CD4-positive, alpha-beta T cell (primary cell): ENCODE measurements at regions not wholly inside any gene's neighbourhood (a gene's known extent, or its start where the extent isn't known, plus 50 kb on each side); places are given as distances from the start of the nearest gene placed in this dataset.

Source experiments
- ATAC-seq: fragments of 200-7000 bp; cut with Tn5 transposase; one replicate; pipeline ENCODE4 v1.10.0; 2022; ENCODE audit warnings: mild to moderate bottlenecking; ENCODE audit not compliant: poor library complexity
- CTCF ChIA-PET: fragments of 350-600 bp; sonication (Branson Sonifier 250); formaldehyde crosslinking; loops from one replicate; lab custom pipeline; 2021; ENCODE audit warnings: antibody characterized with exemption, inconsistent platforms; lab: Charles Lee
- POLR2A ChIA-PET: fragments of 350-600 bp; sonication (Branson Sonifier 250); formaldehyde crosslinking; loops from one replicate; lab custom pipeline; 2021; ENCODE audit warnings: antibody characterized with exemption, inconsistent platforms; lab: Charles Lee
- DNase-seq, 14 experiments: peaks; one replicate each; pipeline ENCODE4 v3.0.0-alpha.2; 2013 to 2020; ENCODE audit warnings: mixed read lengths in 2 of 14
- H3K27ac ChIP-seq, 2 donors: one replicate each; pipeline versions ENCODE4 v1.5.1 to v1.7.0; 2013; ENCODE audit warnings: low read length in 2 of 2, low read depth in 1 of 2, mild to moderate bottlenecking in 1 of 2
- H3K27me3 ChIP-seq, 2 experiments: 1 replicate in 1 of 2; 2 replicates in 1 of 2; pipeline versions ENCODE4 v1.6.1 to v1.7.0; 2013; ENCODE audit warnings: low read length in 2 of 2, control low read depth in 1 of 2, mild to moderate bottlenecking in 1 of 2, moderate library complexity in 1 of 2; ENCODE audit not compliant: insufficient read depth in 2 of 2, control insufficient read depth in 1 of 2
- H3K36me3 ChIP-seq: one replicate; pipeline ENCODE4 v1.6.1; 2013; ENCODE audit warnings: low read length, control low read depth; ENCODE audit not compliant: insufficient read depth
- H3K4me1 ChIP-seq: one replicate; pipeline ENCODE4 v1.6.1; 2013; ENCODE audit warnings: low read length, control low read depth; ENCODE audit not compliant: insufficient read depth
- H3K4me3 ChIP-seq: one replicate; pipeline ENCODE4 v1.5.1; 2013; ENCODE audit warnings: mild to moderate bottlenecking, low read length, moderate library complexity
- H3K9me3 ChIP-seq, 2 experiments: 1 replicate in 1 of 2; 2 replicates in 1 of 2; pipeline versions ENCODE4 v1.6.1 to v1.7.0; 2013; ENCODE audit warnings: low read length in 2 of 2, mild to moderate bottlenecking in 2 of 2, control low read depth in 1 of 2, moderate library complexity in 1 of 2; ENCODE audit not compliant: control insufficient read depth in 1 of 2, insufficient read depth in 1 of 2
- H3K27ac Mint-ChIP-seq: one replicate; pipeline ENCODE4 v1.8.0; 2020; ENCODE audit warnings: mixed read lengths
- H3K27me3 Mint-ChIP-seq: one replicate; pipeline ENCODE4 v1.8.0; 2021; ENCODE audit warnings: mixed read lengths
- H3K36me3 Mint-ChIP-seq: one replicate; pipeline ENCODE4 v1.8.0; 2021; ENCODE audit warnings: low read depth, mixed read lengths
- H3K4me1 Mint-ChIP-seq: one replicate; pipeline ENCODE4 v1.8.0; 2021; ENCODE audit warnings: low read depth, mixed read lengths
- H3K4me3 Mint-ChIP-seq: one replicate; pipeline ENCODE4 v1.8.0; 2020; ENCODE audit warnings: mild to moderate bottlenecking, mixed read lengths
- H3K9me3 Mint-ChIP-seq: one replicate; pipeline ENCODE4 v1.8.0; 2020; ENCODE audit warnings: mixed read lengths
- intact Hi-C, 2 experiments: fragments of 100-400 bp; cut with DNase I in 1 of 2; cut with micrococcal nuclease in 1 of 2; formaldehyde crosslinking; loops; one replicate each; pipeline versions ENCODE4 v1.15.1 to v1.9.0; 2023 to 2025; cut with DNase I, micrococcal nuclease
- TF ChIP-seq, protein P1 (sequence below): fragments of 200-600 bp; IDR thresholded peaks from one replicate; pipeline ENCODE4 v1.8.0; 2022; ENCODE audit warnings: antibody characterized with exemption, mild to moderate bottlenecking

DNA sequence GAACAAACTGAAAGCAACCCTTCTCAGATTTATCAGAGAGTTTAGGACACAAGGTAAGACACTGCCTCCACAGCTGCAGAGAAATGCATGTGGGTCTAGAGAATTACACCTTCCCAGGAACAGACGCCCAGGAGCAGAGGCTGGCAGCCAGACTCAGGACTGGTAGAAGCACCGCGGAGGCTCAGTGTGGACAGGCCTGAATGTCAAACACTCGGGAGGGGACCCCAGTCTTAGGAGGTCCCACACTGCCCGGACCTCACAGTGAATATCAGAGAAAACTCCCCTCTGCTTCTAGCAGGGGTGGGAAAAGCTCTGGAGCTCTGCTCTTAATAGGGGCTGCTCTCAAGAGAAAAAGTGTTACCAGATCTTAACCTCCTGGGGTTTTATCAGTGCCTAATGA is 952.7 kb downstream of the BRD1 start:
- peaks cover 0 to 13% of the 10 kb centered on the region in 2 experiments for H3K9me3 ChIP-seq
- H3K4me3 ChIP-seq = no peak overlapping the region
- no peak overlapping the region for H3K27ac Mint-ChIP-seq
- CTCF ChIA-PET = no interaction called here
- no peak overlapping the region for H3K4me3 Mint-ChIP-seq
- peaks cover 25% of the 10 kb centered on the region for H3K27me3 Mint-ChIP-seq
- no peaks in the 10 kb centered on the region for H3K27me3 ChIP-seq
- DNase-seq = peak in 1 of 14 experiments; percentile 11
- no peaks in the 10 kb centered on the region for H3K36me3 Mint-ChIP-seq
- intact Hi-C loops = no loop called here
- no peaks in the 10 kb centered on the region for H3K36me3 ChIP-seq
- no peak overlapping the region for H3K27ac ChIP-seq
- H3K4me1 ChIP-seq = no peaks in the 10 kb centered on the region
- H3K9me3 Mint-ChIP-seq = peaks cover 2% of the 10 kb centered on the region
- no peaks in the 10 kb centered on the region for H3K4me1 Mint-ChIP-seq
- TF ChIP-seq, protein P1, sequence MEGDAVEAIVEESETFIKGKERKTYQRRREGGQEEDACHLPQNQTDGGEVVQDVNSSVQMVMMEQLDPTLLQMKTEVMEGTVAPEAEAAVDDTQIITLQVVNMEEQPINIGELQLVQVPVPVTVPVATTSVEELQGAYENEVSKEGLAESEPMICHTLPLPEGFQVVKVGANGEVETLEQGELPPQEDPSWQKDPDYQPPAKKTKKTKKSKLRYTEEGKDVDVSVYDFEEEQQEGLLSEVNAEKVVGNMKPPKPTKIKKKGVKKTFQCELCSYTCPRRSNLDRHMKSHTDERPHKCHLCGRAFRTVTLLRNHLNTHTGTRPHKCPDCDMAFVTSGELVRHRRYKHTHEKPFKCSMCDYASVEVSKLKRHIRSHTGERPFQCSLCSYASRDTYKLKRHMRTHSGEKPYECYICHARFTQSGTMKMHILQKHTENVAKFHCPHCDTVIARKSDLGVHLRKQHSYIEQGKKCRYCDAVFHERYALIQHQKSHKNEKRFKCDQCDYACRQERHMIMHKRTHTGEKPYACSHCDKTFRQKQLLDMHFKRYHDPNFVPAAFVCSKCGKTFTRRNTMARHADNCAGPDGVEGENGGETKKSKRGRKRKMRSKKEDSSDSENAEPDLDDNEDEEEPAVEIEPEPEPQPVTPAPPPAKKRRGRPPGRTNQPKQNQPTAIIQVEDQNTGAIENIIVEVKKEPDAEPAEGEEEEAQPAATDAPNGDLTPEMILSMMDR = no peak
- no peak for ATAC-seq
- POLR2A ChIA-PET = no interaction called here

DNA sequence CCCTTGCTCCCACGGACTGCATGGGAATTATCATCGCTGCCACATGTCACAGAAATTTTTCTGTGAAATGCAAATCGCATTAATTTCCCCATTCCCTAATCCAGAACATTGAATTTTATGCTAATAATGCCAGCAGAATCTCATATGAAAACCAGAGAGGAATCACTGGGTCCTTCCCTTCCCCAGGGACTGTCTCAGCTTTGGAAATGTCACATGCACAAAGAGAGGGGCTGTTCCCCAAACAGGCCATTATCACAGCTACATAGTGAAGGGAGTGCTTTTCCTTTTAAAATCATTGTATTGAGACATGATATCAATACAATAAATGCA is 954.5 kb downstream of the BRD1 start:
- H3K4me3 Mint-ChIP-seq = no peak overlapping the region
- Histone ChIP-seq H3K4me3 (no peak overlapping the region), H3K36me3 (no peaks in the 10 kb centered on the region), H3K4me1 (no peaks in the 10 kb centered on the region), H3K27ac (no peak overlapping the region), H3K27me3 (no peaks in the 10 kb centered on the region), H3K9me3 (peaks cover 0 to 23% of the 10 kb centered on the region in 2 experiments)
- ChIA-PET CTCF (no interaction called here), POLR2A (no interaction called here)
- TF ChIP-seq, protein P1 = no peak
- peaks cover 2% of the 10 kb centered on the region for H3K9me3 Mint-ChIP-seq
- H3K27me3 Mint-ChIP-seq = peaks cover 25% of the 10 kb centered on the region
- H3K27ac Mint-ChIP-seq = no peak overlapping the region
- DNase-seq (no peak), ATAC-seq (no peak)
- no peaks in the 10 kb centered on the region for H3K4me1 Mint-ChIP-seq
- H3K36me3 Mint-ChIP-seq = no peaks in the 10 kb centered on the region
- intact Hi-C loops = no loop called here

DNA sequence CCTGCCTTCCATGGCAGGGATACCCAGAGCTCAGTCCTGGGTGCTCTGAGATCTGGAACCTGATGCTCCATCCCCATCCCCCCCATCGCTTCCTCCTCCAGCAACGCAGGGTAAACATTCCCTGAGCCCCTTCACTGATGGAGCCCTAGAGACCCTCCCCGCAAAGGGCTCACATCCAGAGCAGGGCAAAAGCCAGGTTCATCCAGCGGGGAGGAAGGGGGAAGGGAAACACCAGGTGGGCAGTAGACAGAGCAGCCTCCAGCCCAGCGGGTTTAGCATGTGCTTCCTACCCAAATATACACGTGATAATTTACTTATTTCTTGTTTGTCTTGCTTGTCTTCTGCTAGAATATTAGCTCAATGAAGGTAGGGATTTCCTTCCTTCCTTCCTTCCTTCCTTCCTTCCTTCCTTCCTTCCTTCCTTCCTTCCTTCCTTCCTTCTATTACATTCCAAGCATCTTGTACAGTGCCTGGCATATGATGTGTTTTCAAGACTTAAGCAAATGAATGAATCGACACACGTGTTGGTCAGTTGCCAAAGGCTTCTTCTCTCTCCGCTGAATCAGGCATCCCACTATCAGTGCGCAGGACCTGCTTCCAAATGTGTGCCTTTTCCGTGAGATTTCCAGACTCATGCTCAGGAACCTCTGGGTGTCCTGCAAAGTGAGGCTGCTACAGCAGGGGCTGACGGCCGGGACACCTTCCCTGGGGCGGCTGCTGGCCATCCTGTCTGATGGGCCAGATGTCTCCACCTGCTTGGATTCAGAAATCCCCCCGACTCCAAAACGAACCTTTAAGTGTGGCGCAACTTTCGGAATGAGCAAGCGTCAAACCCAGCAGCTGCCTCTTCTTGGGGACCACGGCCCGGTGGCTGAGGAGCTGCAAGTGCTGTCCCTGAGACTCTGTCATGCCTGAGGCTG is 955.1 kb downstream of the BRD1 start:
- Histone ChIP-seq H3K9me3 (peaks cover 0 to 23% of the 10 kb centered on the region in 2 experiments), H3K27ac (no peak overlapping the region), H3K4me1 (no peaks in the 10 kb centered on the region), H3K36me3 (no peaks in the 10 kb centered on the region), H3K27me3 (no peaks in the 10 kb centered on the region), H3K4me3 (no peak overlapping the region)
- H3K9me3 Mint-ChIP-seq = peaks cover 2% of the 10 kb centered on the region
- H3K4me3 Mint-ChIP-seq = no peak overlapping the region
- TF ChIP-seq, protein P1 = no peak
- DNase-seq (peak in 1 of 14 experiments; percentile 19), ATAC-seq (no peak)
- ChIA-PET CTCF (no interaction called here), POLR2A (no interaction called here)
- no peaks in the 10 kb centered on the region for H3K36me3 Mint-ChIP-seq
- H3K4me1 Mint-ChIP-seq = no peaks in the 10 kb centered on the region
- H3K27ac Mint-ChIP-seq = no peak overlapping the region
- intact Hi-C loops = no loop called here
- peaks cover 25% of the 10 kb centered on the region for H3K27me3 Mint-ChIP-seq
